Calu3 (cell line): ENCODE measurements at regions not wholly inside any gene's neighbourhood (a gene's known extent, or its start where the extent isn't known, plus 50 kb on each side); places are given as distances from the start of the nearest gene placed in this dataset.

Source experiments
- BruUV-seq: library from RNA; stranded (reverse); fragments of 400-500 nt; replicated peaks from 2 replicates; lab custom pipeline; 2021; lab: Mats Ljungman, UMichigan
- CTCF ChIA-PET: fragments of 300-600 bp; sonication (Branson Sonifier 250); formaldehyde crosslinking; loops from one replicate; lab custom pipeline; 2022; ENCODE audit warnings: antibody characterized with exemption; lab: Charles Lee
- DNase-seq: peaks from one replicate; pipeline ENCODE4 v3.0.0; 2022
- H3K27ac Mint-ChIP-seq: one replicate; pipeline ENCODE4 v1.8.0; 2022; ENCODE audit warnings: mixed read lengths; ENCODE audit not compliant: unreplicated experiment
- H3K27me3 Mint-ChIP-seq: one replicate; pipeline ENCODE4 v1.8.0; 2022; ENCODE audit warnings: mixed read lengths; ENCODE audit not compliant: unreplicated experiment
- H3K36me3 Mint-ChIP-seq: one replicate; pipeline ENCODE4 v1.8.0; 2022; ENCODE audit warnings: mild to moderate bottlenecking, moderate library complexity, mixed read lengths; ENCODE audit not compliant: insufficient read depth, unreplicated experiment
- H3K4me1 Mint-ChIP-seq: one replicate; pipeline ENCODE4 v1.8.0; 2022; ENCODE audit warnings: mild to moderate bottlenecking, low read depth, mixed read lengths; ENCODE audit not compliant: unreplicated experiment
- H3K4me3 Mint-ChIP-seq: one replicate; pipeline ENCODE4 v1.8.0; 2022; ENCODE audit warnings: mild to moderate bottlenecking, low read depth, moderate library complexity, mixed read lengths; ENCODE audit not compliant: unreplicated experiment
- H3K9me3 Mint-ChIP-seq: one replicate; pipeline ENCODE4 v1.8.0; 2022; ENCODE audit warnings: low read depth, mixed read lengths; ENCODE audit not compliant: unreplicated experiment
- CTCF ChIP-seq: fragments of 200-600 bp; IDR thresholded peaks from one replicate; pipeline ENCODE4 v1.8.0; 2022; ENCODE audit warnings: antibody characterized with exemption; ENCODE audit not compliant: unreplicated experiment
- intact Hi-C: fragments of 100-400 bp; cut with micrococcal nuclease; formaldehyde crosslinking; loops from one replicate; pipeline ENCODE4 v1.10.0; 2022; ENCODE audit not compliant: unreplicated experiment

GRCh38 chr5:43771611-43772031, 168.6 kb downstream of the NNT start:
- H3K4me3 Mint-ChIP-seq, result no peak overlapping the region
- TF ChIP-seq CTCF, result no peak
- H3K4me1 Mint-ChIP-seq, result peaks cover 26% of the 10 kb centered on the region
- no peaks in the 10 kb centered on the region for H3K27me3 Mint-ChIP-seq
- H3K27ac Mint-ChIP-seq, result peak overlapping the region; percentile 100
- no peak for DNase-seq
- intact Hi-C loops, result no loop called here
- BruUV-seq, result no TSS peak
- peaks cover 16% of the 10 kb centered on the region for H3K36me3 Mint-ChIP-seq
- peaks cover 5% of the 10 kb centered on the region for H3K9me3 Mint-ChIP-seq
- CTCF ChIA-PET, result no interaction called here

- no peak for DNase-seq
- CTCF ChIA-PET, result interaction anchor here (0.6 to 0.7 kb wide), 2 partner anchors 14 to 1108 kb away, joined by 3 read pairs; no protein-coding TSS in a partner anchor
- Mint-ChIP-seq H3K4me1 (peaks cover 26% of the 10 kb centered on the region), H3K9me3 (no peaks in the 10 kb centered on the region), H3K4me3 (no peak overlapping the region), H3K36me3 (peaks cover 16% of the 10 kb centered on the region), H3K27me3 (no peaks in the 10 kb centered on the region), H3K27ac (no peak overlapping the region)
- intact Hi-C loops, result no loop called here
- TF ChIP-seq CTCF, result no peak
- BruUV-seq, result no TSS peak
These were observed 166.8 kb downstream of the NNT start for GRCh38 chr5:43769571-43770355.
